Stomach (tissue), 8 donors: ENCODE measurements at regions not wholly inside any gene's neighbourhood (a gene's known extent, or its start where the extent isn't known, plus 50 kb on each side); places are given as distances from the start of the nearest gene placed in this dataset.

Source experiments
- DNase-seq, 2 donors: peaks; one replicate each; pipeline versions ENCODE4 v3.0.0 to v3.0.0-alpha.2; 2013 to 2019
- H3K27ac ChIP-seq, 5 donors: fragments of 200-600 bp in 4 of 5; sonication (generic) in 4 of 5; one replicate each; pipeline ENCODE4 v1.5.1; 2013 to 2019; ENCODE audit warnings: mild to moderate bottlenecking in 1 of 5, moderate library complexity in 1 of 5
- H3K27me3 ChIP-seq, 3 donors: fragments of 200-600 bp; sonication (generic); one replicate each; pipeline ENCODE4 v1.5.1; 2017 to 2019; ENCODE audit warnings: mixed run types in 1 of 3
- H3K36me3 ChIP-seq, 4 donors: fragments of 200-600 bp; sonication (generic); 1 replicate in 3 of 4; 2 replicates in 1 of 4; pipeline ENCODE4 v1.5.1; 2016 to 2019
- H3K4me1 ChIP-seq, 4 donors: fragments of 200-600 bp; sonication (generic); one replicate each; pipeline ENCODE4 v1.5.1; 2016 to 2019
- H3K4me3 ChIP-seq, 4 donors: fragments of 200-600 bp; sonication (generic) in 3 of 4; one replicate each; pipeline ENCODE4 v1.5.1; 2016 to 2019; ENCODE audit warnings: mild to moderate bottlenecking in 1 of 4
- H3K9me3 ChIP-seq, 4 donors: fragments of 200-600 bp; sonication (generic); one replicate each; pipeline ENCODE4 v1.5.1; 2016 to 2019
- EP300 ChIP-seq: sonication (generic); formaldehyde crosslinking; IDR thresholded peaks from one replicate; pipeline ENCODE4 v1.6.1; 2017; ENCODE audit warnings: antibody characterized with exemption
- POLR2A ChIP-seq, 4 donors: fragments of 450-650 bp; IDR thresholded peaks; one replicate each; pipeline ENCODE4 v1.6.1; 2016; ENCODE audit warnings: antibody characterized with exemption in 4 of 4, control low read depth in 2 of 4, mild to moderate bottlenecking in 1 of 4, moderate library complexity in 1 of 4
- POLR2AphosphoS5 ChIP-seq, 3 donors: sonication (generic); formaldehyde crosslinking; IDR thresholded peaks; one replicate each; pipeline ENCODE4 v1.6.1; 2016; ENCODE audit warnings: antibody characterized with exemption in 3 of 3
- WGBS, 5 donors: extraction: QIAGEN DNeasy Blood & Tissue Kit in 3 of 5; methylation state at CpG; one replicate each; pipeline versions ENCODE4 v1.1.5 to v1.1.7; 2013 to 2018; 5-methylcytosine and 5-hydroxymethylcytosine counted together
- intact Hi-C: fragments of 100-400 bp; cut with DNase I; formaldehyde crosslinking; loops from one replicate; pipeline ENCODE4 v1.15.1; 2023; ENCODE audit warnings: low total_unique reads
- TF ChIP-seq, protein P1 (sequence below), 7 experiments: fragments of 450-650 bp in 4 of 7; fragments of 200-600 bp in 3 of 7; sonication (generic) in 3 of 7; IDR thresholded peaks; one replicate each; pipeline ENCODE4 v1.5.1; 2016 to 2019; ENCODE audit warnings: antibody characterized with exemption in 7 of 7, control low read depth in 2 of 7, mild to moderate bottlenecking in 1 of 7
- donor health status: healthy with polysubstance abuse.
- donor health status: Bipolar disorder and iron deficiency.
- donor health status: healthy.

- no peak overlapping the region for H3K4me3 ChIP-seq
- peaks cover 0 to 4% (median 0%) of the 10 kb centered on the region in 3 donors for H3K27me3 ChIP-seq
- no peak for DNase-seq
- TF ChIP-seq, protein P1, sequence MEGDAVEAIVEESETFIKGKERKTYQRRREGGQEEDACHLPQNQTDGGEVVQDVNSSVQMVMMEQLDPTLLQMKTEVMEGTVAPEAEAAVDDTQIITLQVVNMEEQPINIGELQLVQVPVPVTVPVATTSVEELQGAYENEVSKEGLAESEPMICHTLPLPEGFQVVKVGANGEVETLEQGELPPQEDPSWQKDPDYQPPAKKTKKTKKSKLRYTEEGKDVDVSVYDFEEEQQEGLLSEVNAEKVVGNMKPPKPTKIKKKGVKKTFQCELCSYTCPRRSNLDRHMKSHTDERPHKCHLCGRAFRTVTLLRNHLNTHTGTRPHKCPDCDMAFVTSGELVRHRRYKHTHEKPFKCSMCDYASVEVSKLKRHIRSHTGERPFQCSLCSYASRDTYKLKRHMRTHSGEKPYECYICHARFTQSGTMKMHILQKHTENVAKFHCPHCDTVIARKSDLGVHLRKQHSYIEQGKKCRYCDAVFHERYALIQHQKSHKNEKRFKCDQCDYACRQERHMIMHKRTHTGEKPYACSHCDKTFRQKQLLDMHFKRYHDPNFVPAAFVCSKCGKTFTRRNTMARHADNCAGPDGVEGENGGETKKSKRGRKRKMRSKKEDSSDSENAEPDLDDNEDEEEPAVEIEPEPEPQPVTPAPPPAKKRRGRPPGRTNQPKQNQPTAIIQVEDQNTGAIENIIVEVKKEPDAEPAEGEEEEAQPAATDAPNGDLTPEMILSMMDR (IDR thresholded peaks at IDR 0.05), result no peak
- no peaks in the 10 kb centered on the region for H3K4me1 ChIP-seq
- no peaks in the 10 kb centered on the region for H3K36me3 ChIP-seq
- no peaks in the 10 kb centered on the region for H3K9me3 ChIP-seq
- intact Hi-C loops, result loop anchor here (10.0 kb wide), 1 partner anchor 696 kb away; no protein-coding TSS in a partner anchor
- WGBS, 5 donors, result 82 to 89% (median 88%) methylated on average over 6 of the region's 6 CpGs
- no peak overlapping the region for H3K27ac ChIP-seq
Observed at GRCh38 chr3:33989229-33989628, 190.8 kb downstream of the PDCD6IP start.

- Histone ChIP-seq H3K36me3 (no peaks in the 10 kb centered on the region), H3K27me3 (peaks cover 0 to 4% (median 0%) of the 10 kb centered on the region in 3 donors), H3K27ac (no peak overlapping the region), H3K4me1 (no peaks in the 10 kb centered on the region), H3K4me3 (no peak overlapping the region), H3K9me3 (peaks cover 0 to 15% (median 9%) of the 10 kb centered on the region in 4 donors)
- TF ChIP-seq, protein P1 (IDR thresholded peaks at IDR 0.05), result no peak
- TF ChIP-seq POLR2A (IDR thresholded peaks at IDR 0.05) (no peak), POLR2AphosphoS5 (IDR thresholded peaks at IDR 0.05) (no peak), EP300 (no peak)
- WGBS, 5 donors, result 54 to 81% (median 65%) methylated on average over 1 of the region's 1 CpG
- DNase-seq, result no peak
- intact Hi-C loops, result no loop called here
Observed at GRCh38 chr3:33991673-33992072, 193.2 kb downstream of the PDCD6IP start.

DNA sequence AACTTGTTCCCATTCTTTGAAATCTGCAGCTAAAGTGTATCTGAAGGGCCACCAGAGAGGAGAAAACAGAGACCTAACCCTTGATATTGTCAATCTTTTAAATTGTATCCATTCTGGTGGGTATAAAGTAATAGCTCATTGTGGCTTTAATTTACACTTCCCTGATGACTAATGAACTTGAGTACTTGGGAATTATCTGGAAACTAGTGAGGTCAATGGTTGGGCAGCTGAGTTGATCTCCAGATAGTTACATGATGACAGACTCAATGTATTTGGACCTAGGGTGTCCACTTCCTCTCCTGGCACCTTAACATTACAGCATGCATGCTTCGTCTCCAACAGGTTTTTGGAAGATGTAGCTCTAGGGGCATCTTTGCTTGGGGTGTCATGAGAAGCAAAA, 195.2 kb downstream of the PDCD6IP start:
- DNase-seq, result no peak

GRCh38 chr3:33994568-33994967, 196.1 kb downstream of the PDCD6IP start:
- 0 to 27% (median 0%) methylated on average over 1 of the region's 1 CpG for WGBS, 5 donors
- Histone ChIP-seq H3K36me3 (no peaks in the 10 kb centered on the region), H3K4me3 (no peak overlapping the region), H3K9me3 (peaks cover 0 to 15% (median 9%) of the 10 kb centered on the region in 4 donors), H3K4me1 (no peaks in the 10 kb centered on the region), H3K27ac (no peak overlapping the region), H3K27me3 (no peaks in the 10 kb centered on the region)
- TF ChIP-seq, protein P1 (IDR thresholded peaks at IDR 0.05), result no peak
- TF ChIP-seq POLR2AphosphoS5 (IDR thresholded peaks at IDR 0.05) (no peak), EP300 (no peak), POLR2A (IDR thresholded peaks at IDR 0.05) (no peak)
- no peak for DNase-seq
- intact Hi-C loops, result no loop called here

More for the DNA sequence above, 195.2 kb downstream of the PDCD6IP start:
- Histone ChIP-seq H3K36me3 (no peaks in the 10 kb centered on the region), H3K9me3 (peaks cover 0 to 15% (median 9%) of the 10 kb centered on the region in 4 donors), H3K27ac (no peak overlapping the region), H3K27me3 (peaks cover 0 to 4% (median 0%) of the 10 kb centered on the region in 3 donors), H3K4me1 (no peaks in the 10 kb centered on the region), H3K4me3 (no peak overlapping the region)
- WGBS, 5 donors, result 80 to 100% (median 84%) methylated on average over 1 of the region's 1 CpG
- TF ChIP-seq, protein P1 (IDR thresholded peaks at IDR 0.05), result no peak
- no peak for TF ChIP-seq POLR2A (IDR thresholded peaks at IDR 0.05)
- no peak for TF ChIP-seq POLR2AphosphoS5 (IDR thresholded peaks at IDR 0.05)
- TF ChIP-seq EP300, result no peak
- intact Hi-C loops, result no loop called here
